ENCODE measurements at regions not wholly inside any gene's neighbourhood (a gene's known extent, or its start where the extent isn't known, plus 50 kb on each side); places are given as distances from the start of the nearest gene placed in this dataset.

DNA sequence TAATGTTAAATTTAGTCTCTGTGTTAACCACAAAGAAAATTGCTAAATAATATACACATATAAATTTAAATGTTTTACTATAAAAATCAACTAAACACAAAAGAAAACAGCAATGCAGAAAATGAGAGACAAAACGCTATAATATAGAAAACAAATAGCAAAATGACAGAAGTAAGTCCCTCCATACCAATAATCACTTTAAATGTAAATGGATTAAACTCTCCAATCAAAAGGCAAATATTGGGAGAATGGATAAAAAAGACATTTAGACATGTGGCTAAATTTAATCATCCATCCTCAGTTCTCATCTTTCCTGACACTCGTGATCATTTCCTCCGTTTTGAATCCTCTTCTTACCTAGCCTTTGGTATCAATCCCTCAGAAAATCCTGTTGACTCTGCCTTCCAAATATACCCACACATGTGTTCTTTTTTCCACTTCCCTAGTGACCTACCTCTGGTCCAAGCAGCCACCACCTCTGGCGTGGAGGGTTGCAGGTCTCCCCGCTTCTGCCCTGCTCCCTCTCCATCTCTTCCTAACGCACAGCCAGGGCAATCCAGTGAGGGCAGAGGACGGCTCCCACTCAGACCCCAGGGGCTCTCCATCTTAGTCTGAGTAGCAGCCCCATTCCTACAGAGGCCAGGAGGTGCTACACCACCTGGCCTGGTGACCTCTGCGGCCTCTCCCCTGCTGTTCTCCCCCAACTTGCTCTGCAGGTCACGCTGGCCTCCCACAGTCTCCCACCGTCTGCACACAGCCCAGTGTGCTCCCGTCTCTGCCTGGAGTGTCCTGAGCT is 149.2 kb downstream of the RNASET2 start:
- H3K9me3 ChIP-seq = peaks cover 0 to 34% (median 26%) of the 10 kb centered on the region in 11 donors
- H3K4me1 ChIP-seq = no peaks in the 10 kb centered on the region
- no peak for DNase-seq
- no peaks in the 10 kb centered on the region for H3K36me3 ChIP-seq
- ATAC-seq = no peak
- no peak overlapping the region for H3K4me3 ChIP-seq
- WGBS, 2 donors = 85 to 92% methylated on average over 11 of the region's 11 CpGs
- TF ChIP-seq, protein P1, sequence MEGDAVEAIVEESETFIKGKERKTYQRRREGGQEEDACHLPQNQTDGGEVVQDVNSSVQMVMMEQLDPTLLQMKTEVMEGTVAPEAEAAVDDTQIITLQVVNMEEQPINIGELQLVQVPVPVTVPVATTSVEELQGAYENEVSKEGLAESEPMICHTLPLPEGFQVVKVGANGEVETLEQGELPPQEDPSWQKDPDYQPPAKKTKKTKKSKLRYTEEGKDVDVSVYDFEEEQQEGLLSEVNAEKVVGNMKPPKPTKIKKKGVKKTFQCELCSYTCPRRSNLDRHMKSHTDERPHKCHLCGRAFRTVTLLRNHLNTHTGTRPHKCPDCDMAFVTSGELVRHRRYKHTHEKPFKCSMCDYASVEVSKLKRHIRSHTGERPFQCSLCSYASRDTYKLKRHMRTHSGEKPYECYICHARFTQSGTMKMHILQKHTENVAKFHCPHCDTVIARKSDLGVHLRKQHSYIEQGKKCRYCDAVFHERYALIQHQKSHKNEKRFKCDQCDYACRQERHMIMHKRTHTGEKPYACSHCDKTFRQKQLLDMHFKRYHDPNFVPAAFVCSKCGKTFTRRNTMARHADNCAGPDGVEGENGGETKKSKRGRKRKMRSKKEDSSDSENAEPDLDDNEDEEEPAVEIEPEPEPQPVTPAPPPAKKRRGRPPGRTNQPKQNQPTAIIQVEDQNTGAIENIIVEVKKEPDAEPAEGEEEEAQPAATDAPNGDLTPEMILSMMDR (IDR thresholded peaks at IDR 0.05) = no peak
- no peaks in the 10 kb centered on the region for H3K27me3 ChIP-seq
- no peak overlapping the region for H3K27ac ChIP-seq
- intact Hi-C loops (cut with DNase I) = loop anchor here in 1 of 10 donors (10.0 kb wide), 1 partner anchor 548 kb away; no protein-coding TSS in a partner anchor

GRCh38 chr6:166806217-166806838 is 150.0 kb downstream of the RNASET2 start:
- Histone ChIP-seq H3K9me3 (peaks cover 0 to 34% (median 26%) of the 10 kb centered on the region in 11 donors), H3K4me1 (no peaks in the 10 kb centered on the region), H3K27ac (no peak overlapping the region), H3K27me3 (no peaks in the 10 kb centered on the region), H3K36me3 (no peaks in the 10 kb centered on the region), H3K4me3 (no peak overlapping the region)
- WGBS, 2 donors = 91 to 93% methylated on average over 1 of the region's 1 CpG
- DNase-seq (no peak), ATAC-seq (no peak)
- TF ChIP-seq, protein P1 (IDR thresholded peaks at IDR 0.05) = no peak
- intact Hi-C loops (cut with DNase I) = loop anchor here in 1 of 10 donors (10.0 kb wide), 1 partner anchor 548 kb away; no protein-coding TSS in a partner anchor

DNA sequence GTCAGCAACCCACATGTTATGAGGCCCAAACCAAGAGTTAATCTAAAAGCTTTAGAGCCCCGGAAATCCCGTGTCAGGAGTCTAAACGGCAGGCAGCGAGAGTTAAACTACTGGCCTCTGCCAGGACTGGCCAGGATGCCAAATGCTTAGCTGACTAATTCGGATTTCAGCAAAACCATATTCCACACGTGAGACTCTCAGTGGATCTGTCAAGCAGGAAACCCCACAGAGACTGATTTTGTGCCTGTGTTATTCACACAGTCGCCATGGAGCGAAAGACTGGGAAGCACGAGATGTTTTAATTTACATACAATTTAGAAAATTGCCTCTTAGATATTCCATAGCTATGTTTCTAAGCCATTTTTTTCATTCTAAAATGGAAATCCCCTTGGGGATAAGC is 152.9 kb downstream of the RNASET2 start:
- no peak overlapping the region for H3K4me3 ChIP-seq
- H3K4me1 ChIP-seq = no peaks in the 10 kb centered on the region
- H3K27me3 ChIP-seq = no peaks in the 10 kb centered on the region
- H3K9me3 ChIP-seq = peaks cover 0 to 34% (median 26%) of the 10 kb centered on the region in 11 donors
- TF ChIP-seq, protein P1 (IDR thresholded peaks at IDR 0.05) = no peak
- 64 to 77% methylated on average over 9 of the region's 9 CpGs for WGBS, 2 donors
- DNase-seq (no peak), ATAC-seq (no peak)
- H3K36me3 ChIP-seq = no peaks in the 10 kb centered on the region
- H3K27ac ChIP-seq = no peak overlapping the region
- intact Hi-C loops (cut with DNase I) = loop anchor here in 1 of 10 donors (10.0 kb wide), 1 partner anchor 551 kb away; no protein-coding TSS in a partner anchor

DNA sequence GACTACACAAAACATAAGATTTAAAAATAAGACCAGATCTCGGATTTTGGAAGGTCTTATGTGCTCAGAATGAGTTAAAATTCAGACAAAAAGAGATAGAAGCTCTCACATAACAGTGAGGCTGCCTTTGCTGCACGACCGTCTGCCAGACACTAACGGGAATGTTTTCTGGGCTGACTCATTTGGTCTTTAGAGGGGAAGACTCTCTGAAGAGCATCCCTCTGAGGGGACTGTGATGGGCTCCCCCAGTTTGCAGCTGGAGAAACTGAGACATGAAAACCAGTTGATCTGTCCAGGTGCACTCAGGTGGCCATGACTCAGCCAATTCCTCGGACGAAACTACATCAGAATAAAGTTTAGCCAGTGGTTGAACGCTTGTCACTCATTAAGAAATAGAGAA is 153.9 kb downstream of the RNASET2 start:
- no peak for ATAC-seq
- TF ChIP-seq, protein P1 (IDR thresholded peaks at IDR 0.05) = no peak
- WGBS, 2 donors = 77 to 79% methylated on average over 7 of the region's 7 CpGs

More for the DNA sequence above, 153.9 kb downstream of the RNASET2 start:
- no peaks in the 10 kb centered on the region for H3K4me1 ChIP-seq
- intact Hi-C loops (cut with DNase I) = loop anchor here in 1 of 10 donors (10.0 kb wide), 1 partner anchor 552 kb away; no protein-coding TSS in a partner anchor
- no peak overlapping the region for H3K27ac ChIP-seq
- no peaks in the 10 kb centered on the region for H3K27me3 ChIP-seq
- no peak overlapping the region for H3K4me3 ChIP-seq
- H3K36me3 ChIP-seq = no peaks in the 10 kb centered on the region
- DNase-seq = no peak
- H3K9me3 ChIP-seq = peaks cover 0 to 27% (median 24%) of the 10 kb centered on the region in 11 donors

Data from heart right ventricle (tissue), 16 donors.